Spleen (tissue), 11 donors: ENCODE measurements at regions not wholly inside any gene's neighbourhood (a gene's known extent, or its start where the extent isn't known, plus 50 kb on each side); places are given as distances from the start of the nearest gene placed in this dataset.

ENCODE experiments used
- DNase-seq: peaks from one replicate; pipeline ENCODE4 v3.0.0-alpha.2; 2020
- H3K27ac ChIP-seq, 8 donors: fragments of 200-600 bp; sonication (generic) in 7 of 8; 1 replicate in 4 of 8; 2 replicates in 4 of 8; pipeline versions ENCODE4 v1.5.0 to v1.8.0; 2016 to 2021; ENCODE audit warnings: inconsistent platforms in 4 of 8, mild to moderate bottlenecking in 4 of 8, moderate library complexity in 1 of 8
- H3K27me3 ChIP-seq, 7 donors: fragments of 200-600 bp; sonication (generic) in 6 of 7; replicated peaks in 1 of 7; 1 replicate in 4 of 7; 2 replicates in 3 of 7; pipeline versions ENCODE4 v1.5.0 to v1.8.0; 2016 to 2021; ENCODE audit warnings: inconsistent platforms in 3 of 7, mild to moderate bottlenecking in 1 of 7
- H3K36me3 ChIP-seq, 6 donors: fragments of 200-600 bp; sonication (generic) in 5 of 6; 1 replicate in 4 of 6; 2 replicates in 2 of 6; pipeline versions ENCODE4 v1.5.0 to v1.8.0; 2016 to 2021; ENCODE audit warnings: inconsistent platforms in 2 of 6
- H3K4me1 ChIP-seq, 6 donors: fragments of 200-600 bp; sonication (generic) in 5 of 6; 1 replicate in 3 of 6; 2 replicates in 3 of 6; pipeline versions ENCODE4 v1.5.0 to v1.8.0; 2016 to 2021; ENCODE audit warnings: inconsistent platforms in 3 of 6
- H3K4me3 ChIP-seq, 8 donors: fragments of 200-600 bp; sonication (generic) in 7 of 8; 1 replicate in 4 of 8; 2 replicates in 4 of 8; pipeline versions ENCODE4 v1.5.0 to v1.8.0; 2016 to 2021; ENCODE audit warnings: inconsistent platforms in 4 of 8, mild to moderate bottlenecking in 4 of 8, moderate library complexity in 2 of 8
- H3K9me3 ChIP-seq, 8 donors: fragments of 200-600 bp; sonication (generic) in 7 of 8; 1 replicate in 4 of 8; 2 replicates in 4 of 8; pipeline versions ENCODE4 v1.5.0 to v1.8.0; 2016 to 2021; ENCODE audit warnings: inconsistent platforms in 4 of 8
- CTCF ChIP-seq, 11 experiments: fragments of 200-600 bp in 7 of 11; fragments of 450-650 bp in 4 of 11; sonication (generic) in 4 of 11; IDR thresholded peaks in 8 of 11; conservative IDR thresholded peaks in 3 of 11; 1 replicate in 7 of 11; 2 replicates in 4 of 11; pipeline versions ENCODE4 v1.4.0 to v1.8.0; 2016 to 2021; ENCODE audit warnings: antibody characterized with exemption in 11 of 11, inconsistent platforms in 4 of 11, mild to moderate bottlenecking in 1 of 11
- POLR2A ChIP-seq, 3 donors: fragments of 450-650 bp; IDR thresholded peaks; one replicate each; pipeline ENCODE4 v1.5.1; 2017; ENCODE audit warnings: antibody characterized with exemption in 3 of 3, mild to moderate bottlenecking in 1 of 3
- POLR2AphosphoS5 ChIP-seq, 3 donors: sonication (generic); formaldehyde crosslinking; IDR thresholded peaks; one replicate each; pipeline ENCODE4 v1.5.1; 2017; ENCODE audit warnings: antibody characterized with exemption in 3 of 3
- WGBS, 5 donors: extraction: QIAGEN DNeasy Blood & Tissue Kit in 3 of 5; methylation state at CpG; one replicate each; pipeline versions ENCODE4 v1.1.5 to v1.1.7; 2013 to 2018; 5-methylcytosine and 5-hydroxymethylcytosine counted together
- intact Hi-C: fragments of 100-400 bp; cut with DNase I; formaldehyde crosslinking; loops from one replicate; pipeline ENCODE4 v1.15.0; 2023; ENCODE audit warnings: low total_unique reads
- donor health status: healthy with polysubstance abuse.
- donor health status: DM: no; HTN: no; CAD: no; lungs with moderate emphysema.
- donor health status: DM: no; HTN: no; CAD: no.
- donor health status: Bipolar disorder and iron deficiency.
- donor health status: healthy.
- donor health status: DM: no; HTN: no; CAD: no.
- donor health status: DM: yes; HTN: yes; CAD: no.

GRCh38 chr10:129398711-129399141 is 68.3 kb upstream of the MGMT start:
- TF ChIP-seq POLR2A (IDR thresholded peaks at IDR 0.05): no peak
- TF ChIP-seq CTCF (IDR thresholded peaks at IDR 0.05 in 8 of 11, conservative IDR thresholded peaks at IDR 0.05 in 3 of 11): no peak
- no peak for TF ChIP-seq POLR2AphosphoS5 (IDR thresholded peaks at IDR 0.05)
- Histone ChIP-seq H3K36me3 (no peaks in the 10 kb centered on the region), H3K27me3 (peaks cover 0 to 17% (median 0%) of the 10 kb centered on the region in 7 donors), H3K4me1 (no peaks in the 10 kb centered on the region), H3K4me3 (no peak overlapping the region), H3K27ac (no peak overlapping the region), H3K9me3 (no peaks in the 10 kb centered on the region)
- 71 to 86% (median 77%) methylated on average over 2 of the region's 2 CpGs for WGBS, 5 donors
- DNase-seq: no peak
- intact Hi-C loops: no loop called here

- no peak for DNase-seq
Observed at GRCh38 chr10:129400426-129400825, 66.6 kb upstream of the MGMT start.

GRCh38 chr10:129402459-129402858 is 64.6 kb upstream of the MGMT start:
- WGBS, 5 donors: 72 to 83% (median 80%) methylated on average over 16 of the region's 16 CpGs
- Histone ChIP-seq H3K27me3 (peaks cover 0 to 14% (median 0%) of the 10 kb centered on the region in 7 donors), H3K4me1 (no peaks in the 10 kb centered on the region), H3K4me3 (no peak overlapping the region), H3K27ac (no peak overlapping the region), H3K36me3 (no peaks in the 10 kb centered on the region), H3K9me3 (no peaks in the 10 kb centered on the region)
- intact Hi-C loops: no loop called here
- TF ChIP-seq POLR2AphosphoS5 (IDR thresholded peaks at IDR 0.05): no peak
- no peak for TF ChIP-seq POLR2A (IDR thresholded peaks at IDR 0.05)
- TF ChIP-seq CTCF (IDR thresholded peaks at IDR 0.05 in 8 of 11, conservative IDR thresholded peaks at IDR 0.05 in 3 of 11): no peak
- no peak for DNase-seq

More at GRCh38 chr10:129400426-129400825, 66.6 kb upstream of the MGMT start:
- H3K27ac ChIP-seq: no peak overlapping the region
- peaks cover 0 to 14% (median 0%) of the 10 kb centered on the region in 7 donors for H3K27me3 ChIP-seq
- WGBS, 5 donors: 82 to 96% (median 94%) methylated on average over 5 of the region's 5 CpGs
- intact Hi-C loops: no loop called here
- H3K4me3 ChIP-seq: no peak overlapping the region
- no peaks in the 10 kb centered on the region for H3K4me1 ChIP-seq
- H3K36me3 ChIP-seq: no peaks in the 10 kb centered on the region
- TF ChIP-seq POLR2A (IDR thresholded peaks at IDR 0.05): no peak
- TF ChIP-seq POLR2AphosphoS5 (IDR thresholded peaks at IDR 0.05): no peak
- TF ChIP-seq CTCF (IDR thresholded peaks at IDR 0.05 in 8 of 11, conservative IDR thresholded peaks at IDR 0.05 in 3 of 11): no peak
- H3K9me3 ChIP-seq: no peaks in the 10 kb centered on the region

- 88 to 97% (median 95%) methylated on average over 13 of the region's 13 CpGs for WGBS, 5 donors
- no peak for TF ChIP-seq POLR2A (IDR thresholded peaks at IDR 0.05)
- TF ChIP-seq CTCF (IDR thresholded peaks at IDR 0.05 in 8 of 11, conservative IDR thresholded peaks at IDR 0.05 in 3 of 11): no peak
- TF ChIP-seq POLR2AphosphoS5 (IDR thresholded peaks at IDR 0.05): no peak
Observed at GRCh38 chr10:129404091-129404490, 63.0 kb upstream of the MGMT start.

More at GRCh38 chr10:129404091-129404490, 63.0 kb upstream of the MGMT start:
- H3K36me3 ChIP-seq: no peaks in the 10 kb centered on the region
- no peaks in the 10 kb centered on the region for H3K4me1 ChIP-seq
- no peaks in the 10 kb centered on the region for H3K9me3 ChIP-seq
- no peak overlapping the region for H3K4me3 ChIP-seq
- H3K27ac ChIP-seq: no peak overlapping the region
- intact Hi-C loops: no loop called here
- DNase-seq: no peak
- H3K27me3 ChIP-seq: peaks cover 0 to 14% (median 0%) of the 10 kb centered on the region in 7 donors
